GM12872 (cell line): ENCODE measurements at regions not wholly inside any gene's neighbourhood (a gene's known extent, or its start where the extent isn't known, plus 50 kb on each side); places are given as distances from the start of the nearest gene placed in this dataset.
A peak's percentile ranks its signal among the peaks of the same experiment; 100 is the strongest.

ENCODE experiments used
- CTCF ChIP-seq: IDR thresholded peaks from 3 replicates; pipeline ENCODE4 v1.5.1; 2011; ENCODE audit warnings: low read depth, mild to moderate bottlenecking, low read length, moderate library complexity; ENCODE audit not compliant: insufficient read depth

GRCh38 chr1:199551967-199552565, 475.4 kb upstream of the NR5A2 start:
- peak; percentile 63 for TF ChIP-seq CTCF

- TF ChIP-seq CTCF: no peak
Measured at GRCh38 chr1:199553104-199553503, 474.4 kb upstream of the NR5A2 start.

- TF ChIP-seq CTCF: no peak
Measured at GRCh38 chr1:199561334-199561733, 466.2 kb upstream of the NR5A2 start.

GRCh38 chr1:199573047-199573446, 454.5 kb upstream of the NR5A2 start:
- no peak for TF ChIP-seq CTCF

GRCh38 chr1:199574950-199575349, 452.6 kb upstream of the NR5A2 start:
- no peak for TF ChIP-seq CTCF

- no peak for TF ChIP-seq CTCF
Measured at GRCh38 chr1:199580300-199580699, 447.2 kb upstream of the NR5A2 start.

- no peak for TF ChIP-seq CTCF
Measured at GRCh38 chr1:199585392-199585791, 442.1 kb upstream of the NR5A2 start.

- no peak for TF ChIP-seq CTCF
Measured at GRCh38 chr1:199590708-199591107, 436.8 kb upstream of the NR5A2 start.
